ENCODE measurements at regions not wholly inside any gene's neighbourhood (a gene's known extent, or its start where the extent isn't known, plus 50 kb on each side); places are given as distances from the start of the nearest gene placed in this dataset.
"Not testable (repeated sequence)": the region's sequence is repeated elsewhere in the genome, so short reads cannot be mapped to it uniquely, and the experiment has no call there.

DNA sequence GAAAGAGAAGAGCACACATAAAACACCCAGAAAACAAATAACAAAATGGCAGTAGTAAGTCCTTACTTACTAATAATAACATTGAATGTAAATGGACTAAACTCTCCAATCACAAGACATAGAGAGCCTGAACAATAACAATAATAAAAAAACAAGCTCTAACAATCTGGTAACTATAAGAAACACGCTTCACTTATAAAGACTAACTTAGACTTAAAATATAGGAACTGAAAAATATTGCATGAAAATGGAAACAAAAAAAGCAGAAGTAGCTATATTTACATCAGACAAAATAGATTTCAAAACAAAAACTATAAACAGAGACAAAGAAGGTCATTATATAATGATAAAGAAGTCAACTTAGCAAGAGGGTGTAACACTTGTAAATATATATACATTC, 83.1 kb upstream of the LYPLAL1 start:
- no peak for DNase-seq (ENCODE audit: low read depth in 2 of 2)
- no peak for TF ChIP-seq CTCF (IDR thresholded peaks at IDR 0.05; ENCODE audit: low read depth, low read length)
- H3K4me3 ChIP-seq (replicated peaks in 1 of 2; ENCODE audit: low read depth in 2 of 2, low read length in 2 of 2), result no peak overlapping the region

DNA sequence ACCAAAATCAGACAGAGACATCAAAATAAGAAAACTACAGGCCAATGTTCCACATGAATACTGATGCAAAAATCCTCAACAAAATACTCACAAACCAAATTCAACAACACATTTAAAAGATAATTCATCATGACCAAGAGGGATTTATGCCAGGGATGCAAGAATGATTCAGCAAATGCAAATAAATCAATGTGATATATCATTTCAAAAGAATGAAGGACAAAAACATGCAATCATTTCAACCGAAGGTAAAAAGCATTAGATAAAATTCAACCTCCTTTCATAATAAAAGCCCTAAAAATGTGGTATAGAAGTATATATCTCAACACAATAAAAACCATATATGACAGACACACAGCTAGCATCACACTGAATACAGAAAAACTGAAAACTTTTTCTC, 81.5 kb upstream of the LYPLAL1 start:
- peak in 1 of 2 donors; percentile 74 for DNase-seq (ENCODE audit: low read depth in 2 of 2)
- no peak for TF ChIP-seq CTCF (IDR thresholded peaks at IDR 0.05; ENCODE audit: low read depth, low read length)
- H3K4me3 ChIP-seq (replicated peaks in 1 of 2; ENCODE audit: low read depth in 2 of 2, low read length in 2 of 2), result no peak overlapping the region

- TF ChIP-seq CTCF (IDR thresholded peaks at IDR 0.05; ENCODE audit: low read depth, low read length), result no peak
- no peak for DNase-seq (ENCODE audit: low read depth in 2 of 2)
- no peak overlapping the region for H3K4me3 ChIP-seq (replicated peaks in 1 of 2; ENCODE audit: low read depth in 2 of 2, low read length in 2 of 2)
Observed at GRCh38 chr1:219099307-219099706, 74.4 kb upstream of the LYPLAL1 start.

DNA sequence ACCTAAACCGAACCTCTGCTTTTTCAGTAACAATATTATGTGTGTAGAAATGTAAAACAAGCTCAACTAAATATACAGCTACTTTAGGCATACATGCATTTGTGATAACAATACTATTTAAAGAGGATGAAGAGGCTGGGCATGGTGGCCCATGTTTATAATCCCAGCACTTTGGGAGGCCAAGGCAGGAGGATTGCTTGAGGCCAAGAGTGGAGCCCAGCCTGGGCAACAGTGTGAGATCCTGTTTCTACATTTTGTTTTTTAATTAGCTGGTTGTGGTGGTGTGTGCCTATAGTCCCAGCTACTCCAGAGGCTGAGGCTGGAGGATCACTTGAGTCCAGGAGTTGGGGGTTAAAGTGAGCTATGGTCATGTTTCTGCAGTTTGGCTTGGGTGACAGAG, 73.6 kb upstream of the LYPLAL1 start:
- TF ChIP-seq CTCF (IDR thresholded peaks at IDR 0.05; ENCODE audit: low read depth, low read length), result no peak
- DNase-seq (ENCODE audit: low read depth in 2 of 2), result no peak

GRCh38 chr1:219102466-219102865, 71.2 kb upstream of the LYPLAL1 start:
- not testable (repeated sequence) for H3K4me3 ChIP-seq (replicated peaks in 1 of 2; ENCODE audit: low read depth in 2 of 2, low read length in 2 of 2); DNase-seq (ENCODE audit: low read depth in 2 of 2)

More for the DNA sequence above, 73.6 kb upstream of the LYPLAL1 start:
- H3K4me3 ChIP-seq (replicated peaks in 1 of 2; ENCODE audit: low read depth in 2 of 2, low read length in 2 of 2), result no peak overlapping the region

GRCh38 chr1:219105893-219106292, 67.8 kb upstream of the LYPLAL1 start:
- DNase-seq (ENCODE audit: low read depth in 2 of 2), result no peak
- H3K4me3 ChIP-seq (replicated peaks in 1 of 2; ENCODE audit: low read depth in 2 of 2, low read length in 2 of 2), result no peak overlapping the region
- no peak for TF ChIP-seq CTCF (IDR thresholded peaks at IDR 0.05; ENCODE audit: low read depth, low read length)

DNA sequence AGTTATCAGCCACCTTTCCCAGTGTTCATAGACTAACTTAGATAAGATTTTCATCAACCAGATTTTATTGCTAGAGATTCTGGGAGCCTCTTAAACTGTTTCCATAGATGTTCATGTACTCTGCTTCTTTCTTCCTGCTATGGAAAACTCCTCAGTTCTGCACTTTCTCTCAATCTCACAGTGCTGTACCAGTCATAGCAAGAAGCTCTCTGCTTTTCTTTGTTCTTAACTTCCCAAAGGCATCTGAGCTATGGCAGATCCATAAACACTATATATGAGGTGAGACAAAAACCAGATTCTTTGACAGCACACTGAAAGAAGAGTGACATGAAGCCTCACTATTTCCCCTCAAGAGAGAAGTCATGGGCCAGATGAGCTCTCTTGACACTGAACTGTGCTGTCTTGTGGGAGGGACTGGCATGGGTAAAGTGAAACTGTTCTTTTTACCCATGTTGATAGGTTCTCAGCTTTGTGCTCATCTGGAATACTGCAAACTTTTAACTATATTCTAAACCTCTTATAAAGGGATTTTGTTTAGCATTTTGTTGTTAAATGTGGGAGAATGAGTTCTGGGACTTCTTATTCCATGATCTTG, 64.2 kb upstream of the LYPLAL1 start:
- H3K4me3 ChIP-seq (replicated peaks in 1 of 2; ENCODE audit: low read depth in 2 of 2, low read length in 2 of 2), result no peak overlapping the region
- DNase-seq (ENCODE audit: low read depth in 2 of 2), result no peak
- no peak for TF ChIP-seq CTCF (IDR thresholded peaks at IDR 0.05; ENCODE audit: low read depth, low read length)
